HCT116 (cell line): ENCODE measurements at regions not wholly inside any gene's neighbourhood (a gene's known extent, or its start where the extent isn't known, plus 50 kb on each side); places are given as distances from the start of the nearest gene placed in this dataset.

Source experiments
- ATAC-seq: fragments of 200-7000 bp; cut with Tn5 transposase; 2 replicates; pipeline ENCODE4 v1.9.1; 2020; ENCODE audit warnings: mild to moderate bottlenecking, moderate library complexity
- BruUV-seq: library from RNA; stranded (reverse); fragments of 400-500 nt; replicated peaks from 2 replicates; lab custom pipeline; 2021; lab: Mats Ljungman, UMichigan
- CTCF ChIA-PET: fragments of 300-600 bp; sonication (Branson Sonifier 250); formaldehyde crosslinking; loops from one replicate; lab custom pipeline; 2021; ENCODE audit warnings: antibody characterized with exemption; lab: Charles Lee
- POLR2A ChIA-PET: fragments of 300-600, 350-600 bp; sonication (Branson Sonifier 250); formaldehyde crosslinking; loops from one replicate; lab custom pipeline; 2021; ENCODE audit warnings: antibody characterized with exemption; lab: Charles Lee
- RAD21 ChIA-PET, 2 experiments: fragments of 300-600 bp; sonication (Branson Sonifier 250); formaldehyde crosslinking; loops; one replicate each; lab custom pipeline; 2023; ENCODE audit warnings: low total read pairs in 2 of 2; ENCODE audit not compliant: uncharacterized antibody in 2 of 2, unreplicated experiment in 2 of 2, low non-redundant PET in 1 of 2; lab: Charles Lee
- DNase-seq: peaks from one replicate; pipeline ENCODE4 v3.0.0-alpha.2; 2010; ENCODE audit warnings: low read depth, low spot score
- H2AFZ ChIP-seq: fragments of 200-600 bp; shearing (Covaris generic), sonication (generic); 2 replicates; pipeline ENCODE4 v1.6.1; 2017; ENCODE audit warnings: low read depth, mixed run types, mixed read lengths, antibody characterized with exemption, low read length; ENCODE audit not compliant: poor library complexity, severe bottlenecking
- H3K27ac ChIP-seq: 2 replicates; pipeline ENCODE4 v1.5.1; 2012; ENCODE audit warnings: low read depth, low read length
- H3K27me3 ChIP-seq: fragments of 200-600 bp; sonication (generic); 2 replicates; pipeline ENCODE4 v1.6.1; 2016; ENCODE audit warnings: mixed run types, low read length, mixed read lengths; ENCODE audit not compliant: insufficient read depth
- H3K36me3 ChIP-seq, 2 experiments: fragments of 200-500 bp in 1 of 2; fragments of 200-600 bp in 1 of 2; sonication (Bioruptor generic) in 1 of 2; sonication (generic) in 1 of 2; 2 replicates each; pipeline versions ENCODE4 v1.5.1 to v1.6.1; 2014 to 2016; ENCODE audit warnings: low read length in 2 of 2, inconsistent platforms in 1 of 2, mixed read lengths in 1 of 2, mixed run types in 1 of 2; ENCODE audit not compliant: insufficient read depth in 2 of 2, control insufficient read depth in 1 of 2
- H3K4me1 ChIP-seq, 2 experiments: fragments of 200-600 bp in 1 of 2; sonication (generic) in 1 of 2; 2 replicates each; pipeline versions ENCODE4 v1.5.1 to v1.6.1; 2012 to 2017; ENCODE audit warnings: low read length in 2 of 2, inconsistent platforms in 1 of 2, mild to moderate bottlenecking in 1 of 2, mixed read lengths in 1 of 2, mixed run types in 1 of 2, moderate library complexity in 1 of 2; ENCODE audit not compliant: insufficient read depth in 2 of 2, control insufficient read depth in 1 of 2
- H3K4me2 ChIP-seq: fragments of 200-600 bp; sonication (generic); 2 replicates; pipeline ENCODE4 v1.6.1; 2017; ENCODE audit warnings: mixed run types, low read length, mixed read lengths
- H3K4me3 ChIP-seq, 2 experiments: fragments of 200-600 bp in 1 of 2; sonication (generic) in 1 of 2; replicated peaks in 1 of 2; 2 replicates each; pipeline ENCODE4 v1.5.1; 2011 to 2016; ENCODE audit warnings: low read length in 2 of 2, control low read depth in 1 of 2, low read depth in 1 of 2, mild to moderate bottlenecking in 1 of 2, mixed read lengths in 1 of 2, mixed run types in 1 of 2
- H3K79me2 ChIP-seq: fragments of 200-600 bp; sonication (generic); 2 replicates; pipeline ENCODE4 v1.6.1; 2017; ENCODE audit warnings: mild to moderate bottlenecking, mixed run types, low read length, moderate library complexity, mixed read lengths; ENCODE audit not compliant: insufficient read depth
- H3K9ac ChIP-seq: fragments of 200-600 bp; sonication (generic); 2 replicates; pipeline ENCODE4 v1.6.1; 2016; ENCODE audit warnings: low read length, mixed read lengths
- H3K9me2 ChIP-seq: fragments of 200-600 bp; sonication (generic), shearing (Covaris generic); 2 replicates; pipeline ENCODE4 v1.6.1; 2017; ENCODE audit warnings: mixed run types, mild to moderate bottlenecking, moderate library complexity; ENCODE audit not compliant: insufficient read depth
- H3K9me3 ChIP-seq, 2 experiments: fragments of 200-500 bp in 1 of 2; fragments of 200-600 bp in 1 of 2; sonication (Bioruptor generic) in 1 of 2; sonication (generic) in 1 of 2; 2 replicates each; pipeline ENCODE4 v1.6.1; 2014 to 2017; ENCODE audit warnings: low read length in 2 of 2, mixed read lengths in 2 of 2, inconsistent platforms in 1 of 2, low read depth in 1 of 2, mild to moderate bottlenecking in 1 of 2, mixed run types in 1 of 2, moderate library complexity in 1 of 2; ENCODE audit not compliant: control insufficient read depth in 1 of 2, insufficient read depth in 1 of 2
- H4K20me1 ChIP-seq: fragments of 200-600 bp; sonication (generic), shearing (Covaris generic); 2 replicates; pipeline ENCODE4 v1.6.1; 2017; ENCODE audit warnings: mixed run types, mild to moderate bottlenecking, moderate library complexity; ENCODE audit not compliant: insufficient read depth
- CBX3 ChIP-seq: IDR thresholded peaks from 2 replicates; pipeline ENCODE4 v1.6.1; 2012; ENCODE audit warnings: low read depth
- CEBPB ChIP-seq: IDR thresholded peaks from 2 replicates; pipeline ENCODE4 v1.6.1; 2012; ENCODE audit warnings: low read depth
- CTCF ChIP-seq, 3 experiments: fragments of 200-600 bp in 1 of 3; sonication (generic) in 1 of 3; IDR thresholded peaks in 2 of 3; conservative IDR thresholded peaks in 1 of 3; 2 replicates each; pipeline ENCODE4 v1.5.1; 2012 to 2017; ENCODE audit warnings: low read depth in 2 of 3, low read length in 2 of 3, antibody characterized with exemption in 1 of 3, borderline replicate concordance in 1 of 3, control low read depth in 1 of 3, mild to moderate bottlenecking in 1 of 3, mixed read lengths in 1 of 3, mixed run types in 1 of 3, moderate library complexity in 1 of 3; ENCODE audit not compliant: insufficient read depth in 1 of 3
- EGR1 ChIP-seq: IDR thresholded peaks from 2 replicates; pipeline ENCODE4 v1.6.1; 2012; ENCODE audit warnings: low read depth
- ELF1 ChIP-seq: IDR thresholded peaks from 2 replicates; pipeline ENCODE4 v1.6.1; 2012; ENCODE audit warnings: low read depth, borderline replicate concordance
- EZH2 ChIP-seq: fragments of 200-600 bp; sonication (generic); IDR thresholded peaks from 2 replicates; pipeline ENCODE4 v1.6.1; 2017; ENCODE audit warnings: antibody characterized with exemption, mixed run types
- EZH2phosphoT487 ChIP-seq: fragments of 200-600 bp; IDR thresholded peaks from 2 replicates; pipeline ENCODE4 v1.6.1; 2018; ENCODE audit warnings: antibody characterized with exemption, borderline replicate concordance
- FOSL1 ChIP-seq: IDR thresholded peaks from 2 replicates; pipeline ENCODE4 v1.6.1; 2012; ENCODE audit warnings: low read depth
- JUND ChIP-seq: IDR thresholded peaks from 2 replicates; pipeline ENCODE4 v1.6.1; 2012
- POLR2A ChIP-seq: IDR thresholded peaks from 2 replicates; pipeline ENCODE4 v1.7.0; 2011; ENCODE audit warnings: borderline replicate concordance; ENCODE audit not compliant: insufficient read depth, insufficient read length; ENCODE audit errors: extremely low read depth
- POLR2AphosphoS5 ChIP-seq: IDR thresholded peaks from 2 replicates; pipeline ENCODE4 v1.6.1; 2011; ENCODE audit warnings: mild to moderate bottlenecking, low read depth, low read length, moderate library complexity
- RAD21 ChIP-seq: IDR thresholded peaks from 2 replicates; pipeline ENCODE4 v1.6.1; 2012; ENCODE audit warnings: low read depth, mild to moderate bottlenecking
- REST ChIP-seq: IDR thresholded peaks from 2 replicates; pipeline ENCODE4 v1.6.1; 2012; ENCODE audit warnings: low read depth
- SIN3A ChIP-seq: IDR thresholded peaks from 2 replicates; pipeline ENCODE4 v1.6.1; 2012; ENCODE audit warnings: low read depth
- SP1 ChIP-seq: IDR thresholded peaks from 2 replicates; pipeline ENCODE4 v1.6.1; 2012; ENCODE audit warnings: low read depth
- ZFX ChIP-seq: fragments of 450-650 bp; IDR thresholded peaks from 2 replicates; pipeline ENCODE4 v1.6.1; 2017
- ZNF274 ChIP-seq: fragments of 200-500 bp; sonication (Bioruptor generic); IDR thresholded peaks from 2 replicates; pipeline ENCODE4 v1.6.1; 2014; ENCODE audit warnings: mild to moderate bottlenecking, low read depth, low read length, inconsistent platforms
- intact Hi-C: fragments of 100-400 bp; cut with micrococcal nuclease; formaldehyde crosslinking; loops from 2 replicates; pipeline ENCODE4 v1.10.0; 2022
- TF ChIP-seq, protein P1 (sequence below): IDR thresholded peaks from 2 replicates; pipeline ENCODE4 v1.6.1; 2012
- TF ChIP-seq, protein P2 (sequence below): IDR thresholded peaks from 2 replicates; pipeline ENCODE4 v1.6.1; 2012
- TF ChIP-seq, protein P3 (sequence below): IDR thresholded peaks from 2 replicates; pipeline ENCODE4 v1.6.1; 2011; ENCODE audit warnings: mild to moderate bottlenecking, low read length, moderate library complexity; ENCODE audit not compliant: insufficient replicate concordance; ENCODE audit errors: extremely low read depth

GRCh38 chr2:234826681-234827080 lies 125.1 kb upstream of the SH3BP4 start:
- no peak overlapping the region for H3K4me2 ChIP-seq
- ChIA-PET RAD21 (no interaction called here), POLR2A (no interaction called here)
- no peaks in the 10 kb centered on the region for H3K9me2 ChIP-seq
- no peak overlapping the region for H3K9ac ChIP-seq
- DNase-seq = no peak
- intact Hi-C loops = no loop called here
- no peak overlapping the region for H3K27ac ChIP-seq
- no peaks in the 10 kb centered on the region for H4K20me1 ChIP-seq
- H2AFZ ChIP-seq = no peak overlapping the region
- TF ChIP-seq ZNF274 (no peak), FOSL1 (no peak), CBX3 (no peak), EZH2phosphoT487 (no peak), RAD21 (no peak), POLR2AphosphoS5 (no peak), SP1 (no peak), ELF1 (no peak), EGR1 (no peak), REST (no peak), SIN3A (no peak), EZH2 (no peak), ZFX (no peak), CEBPB (no peak), CTCF (IDR thresholded peaks at IDR 0.05 in 2 of 3, conservative IDR thresholded peaks at IDR 0.05 in 1 of 3; ENCODE audit: borderline replicate concordance in 1 of 3, insufficient read depth in 1 of 3, low read depth in 2 of 3, low read length in 2 of 3) (no peak), POLR2A (no peak), JUND (no peak)
- TF ChIP-seq, protein P1, sequence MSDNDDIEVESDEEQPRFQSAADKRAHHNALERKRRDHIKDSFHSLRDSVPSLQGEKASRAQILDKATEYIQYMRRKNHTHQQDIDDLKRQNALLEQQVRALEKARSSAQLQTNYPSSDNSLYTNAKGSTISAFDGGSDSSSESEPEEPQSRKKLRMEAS = no peak
- TF ChIP-seq, protein P2, sequence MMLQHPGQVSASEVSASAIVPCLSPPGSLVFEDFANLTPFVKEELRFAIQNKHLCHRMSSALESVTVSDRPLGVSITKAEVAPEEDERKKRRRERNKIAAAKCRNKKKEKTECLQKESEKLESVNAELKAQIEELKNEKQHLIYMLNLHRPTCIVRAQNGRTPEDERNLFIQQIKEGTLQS = no peak
- TF ChIP-seq, protein P3, sequence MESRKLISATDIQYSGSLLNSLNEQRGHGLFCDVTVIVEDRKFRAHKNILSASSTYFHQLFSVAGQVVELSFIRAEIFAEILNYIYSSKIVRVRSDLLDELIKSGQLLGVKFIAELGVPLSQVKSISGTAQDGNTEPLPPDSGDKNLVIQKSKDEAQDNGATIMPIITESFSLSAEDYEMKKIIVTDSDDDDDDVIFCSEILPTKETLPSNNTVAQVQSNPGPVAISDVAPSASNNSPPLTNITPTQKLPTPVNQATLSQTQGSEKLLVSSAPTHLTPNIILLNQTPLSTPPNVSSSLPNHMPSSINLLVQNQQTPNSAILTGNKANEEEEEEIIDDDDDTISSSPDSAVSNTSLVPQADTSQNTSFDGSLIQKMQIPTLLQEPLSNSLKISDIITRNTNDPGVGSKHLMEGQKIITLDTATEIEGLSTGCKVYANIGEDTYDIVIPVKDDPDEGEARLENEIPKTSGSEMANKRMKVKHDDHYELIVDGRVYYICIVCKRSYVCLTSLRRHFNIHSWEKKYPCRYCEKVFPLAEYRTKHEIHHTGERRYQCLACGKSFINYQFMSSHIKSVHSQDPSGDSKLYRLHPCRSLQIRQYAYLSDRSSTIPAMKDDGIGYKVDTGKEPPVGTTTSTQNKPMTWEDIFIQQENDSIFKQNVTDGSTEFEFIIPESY = no peak
- TF ChIP-seq, all 23 proteins: peak for 0
- no TSS peak for BruUV-seq
- CTCF ChIA-PET = no interaction called here
- Histone ChIP-seq H3K27me3 (no peaks in the 10 kb centered on the region), H3K4me3 (no peak overlapping the region), H3K36me3 (no peaks in the 10 kb centered on the region), H3K4me1 (peaks cover 0 to 14% of the 10 kb centered on the region in 2 experiments; a peak in 3 of 4 replicates), H3K9me3 (no peaks in the 10 kb centered on the region), H3K79me2 (no peaks in the 10 kb centered on the region)
- ATAC-seq = no peak
